ENCODE measurements at regions not wholly inside any gene's neighbourhood (a gene's known extent, or its start where the extent isn't known, plus 50 kb on each side); places are given as distances from the start of the nearest gene placed in this dataset.

GRCh38 chr7:15123901-15124300 is 221.3 kb upstream of the DGKB start:
- H4K5ac ChIP-seq (ENCODE audit: low read depth, low read length) = no peak overlapping the region
- no peak overlapping the region for H4K91ac ChIP-seq (ENCODE audit: insufficient read depth, low read depth, low read length)
- no peak overlapping the region for H3K18ac ChIP-seq (ENCODE audit: low read depth, low read length)
- no peak overlapping the region for H3K4ac ChIP-seq (ENCODE audit: low read depth, low read length)
- H2AK9ac ChIP-seq (replicated peaks; ENCODE audit: low read depth, low read length, poor library complexity) = no peak overlapping the region
- no CpG with 5 or more reads among the region's 3 CpGs for WGBS, 2 experiments (ENCODE audit: extremely low coverage in 2 of 2, insufficient read length in 1 of 2)
- no peak overlapping the region for H3K56ac ChIP-seq (ENCODE audit: extremely low read depth, insufficient read depth, low read length)
- H4K8ac ChIP-seq (ENCODE audit: low read depth in 2 of 2, low read length in 2 of 2) = no peak overlapping the region
- H3K27ac ChIP-seq (ENCODE audit: insufficient read depth, low read length) = no peak overlapping the region
- H3K9me3 ChIP-seq (ENCODE audit: control insufficient read depth, insufficient read depth, low read length) = no peaks in the 10 kb centered on the region
- H3K9ac ChIP-seq (ENCODE audit: low read depth, low read length) = no peak overlapping the region
- H2BK20ac ChIP-seq (ENCODE audit: low read depth, low read length) = no peak overlapping the region
- DNase-seq (no peak), ATAC-seq (ENCODE audit: low read depth) (no peak)
- H4K20me1 ChIP-seq (ENCODE audit: insufficient read depth, low read length) = no peaks in the 10 kb centered on the region
- H3K79me1 ChIP-seq (ENCODE audit: low read depth in 1 of 2, low read length in 2 of 2) = no peaks in the 10 kb centered on the region
- H3K14ac ChIP-seq (replicated peaks; ENCODE audit: low read depth, low read length) = no peak overlapping the region
- H3K4me2 ChIP-seq (ENCODE audit: low read depth, low read length) = no peak overlapping the region
- H3K4me3 ChIP-seq (ENCODE audit: insufficient read depth, low read depth, low read length) = no peak overlapping the region
- intact Hi-C loops (cut with micrococcal nuclease) = no loop called here
- H3K23ac ChIP-seq (ENCODE audit: low read depth, low read length) = no peak overlapping the region
- H2BK5ac ChIP-seq (ENCODE audit: low read depth, low read length, poor library complexity, severe bottlenecking) = no peak overlapping the region
- H2BK15ac ChIP-seq (ENCODE audit: low read depth, low read length) = no peak overlapping the region
- TF ChIP-seq CEBPB (IDR thresholded peaks at IDR 0.05; ENCODE audit: low read depth, low read length) (no peak), MAFK (IDR thresholded peaks at IDR 0.05; ENCODE audit: low read depth, low read length) (no peak), ELK1 (IDR thresholded peaks at IDR 0.05; ENCODE audit: borderline replicate concordance, low read depth, low read length) (no peak), MAZ (IDR thresholded peaks at IDR 0.05; ENCODE audit: borderline replicate concordance, low read depth, low read length) (no peak), CTCF (conservative IDR thresholded peaks at IDR 0.05; ENCODE audit: low read depth, low read length) (no peak), MXI1 (IDR thresholded peaks at IDR 0.05; ENCODE audit: borderline replicate concordance, low read depth, low read length) (no peak), FOS (IDR thresholded peaks at IDR 0.05; ENCODE audit: low read depth, low read length) (no peak), USF2 (IDR thresholded peaks at IDR 0.05; ENCODE audit: low read depth, low read length) (no peak), BHLHE40 (IDR thresholded peaks at IDR 0.05; ENCODE audit: low read depth, low read length) (no peak), SMC3 (IDR thresholded peaks at IDR 0.05; ENCODE audit: low read depth, low read length) (no peak), RAD21 (IDR thresholded peaks at IDR 0.05; ENCODE audit: low read length) (no peak), RCOR1 (IDR thresholded peaks at IDR 0.05; ENCODE audit: insufficient replicate concordance, low read length) (no peak), POLR2A (IDR thresholded peaks at IDR 0.05; ENCODE audit: low read depth, low read length) (no peak), CHD1 (IDR thresholded peaks at IDR 0.05; ENCODE audit: low read depth, low read length) (no peak), RFX5 (IDR thresholded peaks at IDR 0.05; ENCODE audit: low read depth, low read length) (no peak), NFE2L2 (IDR thresholded peaks at IDR 0.05; ENCODE audit: low read depth, low read length) (no peak)
- in situ Hi-C loops (cut with MboI; ENCODE audit: low sequenced_read_pairs) = no loop called here
- no peaks in the 10 kb centered on the region for H3K36me3 ChIP-seq (ENCODE audit: control insufficient read depth, insufficient read depth, low read length)
- H2BK120ac ChIP-seq (ENCODE audit: low read depth, low read length) = no peak overlapping the region
- ChIA-PET CTCF (no interaction called here), POLR2A (ENCODE audit: unreplicated experiment) (no interaction called here)
- no peaks in the 10 kb centered on the region for H3K4me1 ChIP-seq (ENCODE audit: control insufficient read depth, insufficient read depth, low read length)
- no peaks in the 10 kb centered on the region for H3K27me3 ChIP-seq (ENCODE audit: control insufficient read depth, insufficient read depth, low read length)
- dilution Hi-C loops (cut with HindIII; ENCODE audit: low sequenced_read_pairs, unreplicated experiment) = no loop called here
- BruUV-seq (replicated peaks) = no TSS peak
- H2AFZ ChIP-seq (replicated peaks; ENCODE audit: low read length, poor library complexity) = no peak overlapping the region
- no peak overlapping the region for H2AK5ac ChIP-seq (ENCODE audit: low read depth, low read length)
- H3K9me1 ChIP-seq (ENCODE audit: insufficient read depth, low read length) = no peaks in the 10 kb centered on the region

Data from IMR-90 (cell line).